Testis (tissue), 2 donors: ENCODE measurements at regions not wholly inside any gene's neighbourhood (a gene's known extent, or its start where the extent isn't known, plus 50 kb on each side); places are given as distances from the start of the nearest gene placed in this dataset.

Experiments used
- DNase-seq: peaks from one replicate; pipeline ENCODE4 v3.0.0-alpha.2; 2019
- H3K27ac ChIP-seq, 2 donors: fragments of 200-600 bp; sonication (generic); one replicate each; pipeline ENCODE4 v1.5.1; 2019
- H3K27me3 ChIP-seq: fragments of 200-600 bp; sonication (generic); one replicate; pipeline ENCODE4 v1.5.1; 2019
- H3K36me3 ChIP-seq: fragments of 200-600 bp; sonication (generic); one replicate; pipeline ENCODE4 v1.5.1; 2017; ENCODE audit warnings: low read depth; ENCODE audit errors: missing control alignments
- H3K4me1 ChIP-seq: fragments of 200-600 bp; sonication (generic); one replicate; pipeline ENCODE4 v1.5.1; 2019
- H3K4me3 ChIP-seq, 2 donors: fragments of 200-600 bp; sonication (generic); one replicate each; pipeline ENCODE4 v1.5.1; 2017 to 2019
- H3K9me3 ChIP-seq: fragments of 200-600 bp; sonication (generic); one replicate; pipeline ENCODE4 v1.5.1; 2017
- POLR2A ChIP-seq: fragments of 450-650 bp; IDR thresholded peaks from one replicate; pipeline ENCODE4 v1.6.1; 2017; ENCODE audit warnings: antibody characterized with exemption, mild to moderate bottlenecking, moderate library complexity
- WGBS, 2 donors: methylation state at CpG; one replicate each; pipeline ENCODE4 v1.1.5; 2018; 5-methylcytosine and 5-hydroxymethylcytosine counted together
- intact Hi-C: fragments of 100-400 bp; cut with DNase I; formaldehyde crosslinking; loops from one replicate; pipeline ENCODE4 v1.15.1; 2023; ENCODE audit warnings: low total_unique reads
- TF ChIP-seq, protein P1 (sequence below), 3 experiments: fragments of 450-650 bp in 2 of 3; fragments of 200-600 bp in 1 of 3; sonication (generic) in 1 of 3; IDR thresholded peaks; one replicate each; pipeline ENCODE4 v1.5.1; 2016 to 2019; ENCODE audit warnings: antibody characterized with exemption in 3 of 3, mild to moderate bottlenecking in 2 of 3, moderate library complexity in 1 of 3

GRCh38 chr16:73131156-73131862 lies 83.4 kb upstream of the ZFHX3 start:
- no peak overlapping the region for H3K4me3 ChIP-seq
- no peak for DNase-seq
- WGBS, 2 donors = 79 to 86% methylated on average over 7 of the region's 7 CpGs
- no peaks in the 10 kb centered on the region for H3K4me1 ChIP-seq
- H3K27me3 ChIP-seq = no peaks in the 10 kb centered on the region
- H3K9me3 ChIP-seq = no peaks in the 10 kb centered on the region
- H3K27ac ChIP-seq = no peak overlapping the region
- TF ChIP-seq, protein P1, sequence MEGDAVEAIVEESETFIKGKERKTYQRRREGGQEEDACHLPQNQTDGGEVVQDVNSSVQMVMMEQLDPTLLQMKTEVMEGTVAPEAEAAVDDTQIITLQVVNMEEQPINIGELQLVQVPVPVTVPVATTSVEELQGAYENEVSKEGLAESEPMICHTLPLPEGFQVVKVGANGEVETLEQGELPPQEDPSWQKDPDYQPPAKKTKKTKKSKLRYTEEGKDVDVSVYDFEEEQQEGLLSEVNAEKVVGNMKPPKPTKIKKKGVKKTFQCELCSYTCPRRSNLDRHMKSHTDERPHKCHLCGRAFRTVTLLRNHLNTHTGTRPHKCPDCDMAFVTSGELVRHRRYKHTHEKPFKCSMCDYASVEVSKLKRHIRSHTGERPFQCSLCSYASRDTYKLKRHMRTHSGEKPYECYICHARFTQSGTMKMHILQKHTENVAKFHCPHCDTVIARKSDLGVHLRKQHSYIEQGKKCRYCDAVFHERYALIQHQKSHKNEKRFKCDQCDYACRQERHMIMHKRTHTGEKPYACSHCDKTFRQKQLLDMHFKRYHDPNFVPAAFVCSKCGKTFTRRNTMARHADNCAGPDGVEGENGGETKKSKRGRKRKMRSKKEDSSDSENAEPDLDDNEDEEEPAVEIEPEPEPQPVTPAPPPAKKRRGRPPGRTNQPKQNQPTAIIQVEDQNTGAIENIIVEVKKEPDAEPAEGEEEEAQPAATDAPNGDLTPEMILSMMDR (IDR thresholded peaks at IDR 0.05) = no peak
- no peak for TF ChIP-seq POLR2A
- intact Hi-C loops = no loop called here
- H3K36me3 ChIP-seq = no peaks in the 10 kb centered on the region

GRCh38 chr16:73129455-73129854 lies 81.5 kb upstream of the ZFHX3 start:
- Histone ChIP-seq H3K9me3 (no peaks in the 10 kb centered on the region), H3K27ac (no peak overlapping the region), H3K4me1 (no peaks in the 10 kb centered on the region), H3K27me3 (no peaks in the 10 kb centered on the region), H3K4me3 (no peak overlapping the region), H3K36me3 (no peaks in the 10 kb centered on the region)
- no peak for DNase-seq
- intact Hi-C loops = no loop called here
- TF ChIP-seq, protein P1 (IDR thresholded peaks at IDR 0.05) = no peak
- TF ChIP-seq POLR2A = no peak
- 91 to 95% methylated on average over 13 of the region's 13 CpGs for WGBS, 2 donors

- Histone ChIP-seq H3K36me3 (no peaks in the 10 kb centered on the region), H3K4me1 (peaks cover 4% of the 10 kb centered on the region), H3K27ac (no peak overlapping the region), H3K27me3 (no peaks in the 10 kb centered on the region), H3K4me3 (no peak overlapping the region), H3K9me3 (no peaks in the 10 kb centered on the region)
- WGBS, 2 donors = 68 to 69% methylated on average over 6 of the region's 6 CpGs
- intact Hi-C loops = no loop called here
- no peak for DNase-seq
- TF ChIP-seq POLR2A = no peak
- TF ChIP-seq, protein P1 (IDR thresholded peaks at IDR 0.05) = no peak
Observed at GRCh38 chr16:73126525-73126853, 78.6 kb upstream of the ZFHX3 start.

DNA sequence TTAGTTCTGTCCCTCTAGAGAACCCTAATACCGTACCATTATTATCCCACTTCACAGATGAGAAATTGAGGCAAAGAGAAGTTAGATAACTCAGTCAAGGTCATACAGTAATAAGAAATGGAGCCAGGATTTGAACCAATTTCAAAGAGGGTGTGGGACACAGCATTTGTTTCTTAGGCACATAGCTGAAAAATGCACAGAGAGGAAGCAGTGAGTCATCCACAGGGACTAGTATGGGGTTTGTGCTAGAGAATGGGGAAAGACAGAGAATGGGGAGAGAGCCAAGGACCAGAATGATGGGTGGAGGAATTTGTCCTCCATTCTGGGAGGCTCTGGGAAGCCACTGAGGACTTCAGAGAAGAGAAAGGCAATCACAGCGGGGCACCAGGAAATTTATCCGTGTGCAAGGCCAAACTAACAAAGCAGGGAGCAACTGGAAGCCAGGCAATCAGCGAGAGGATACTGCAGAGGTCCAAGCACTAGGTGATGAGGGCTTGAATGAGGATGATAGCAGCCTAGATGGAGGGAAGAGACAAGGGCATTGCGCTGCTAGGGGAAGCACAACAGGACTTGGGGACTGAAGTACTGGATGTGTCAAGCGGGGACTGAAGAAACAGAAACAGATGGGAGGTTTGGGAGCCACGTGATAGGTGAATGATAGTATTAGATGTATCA lies 78.1 kb upstream of the ZFHX3 start:
- Histone ChIP-seq H3K9me3 (no peaks in the 10 kb centered on the region), H3K36me3 (no peaks in the 10 kb centered on the region), H3K27me3 (no peaks in the 10 kb centered on the region), H3K27ac (no peak overlapping the region), H3K4me3 (no peak overlapping the region), H3K4me1 (peaks cover 4% of the 10 kb centered on the region)
- TF ChIP-seq, protein P1 (IDR thresholded peaks at IDR 0.05) = no peak
- TF ChIP-seq POLR2A = no peak
- no peak for DNase-seq
- intact Hi-C loops = no loop called here
- WGBS, 2 donors = 85 to 92% methylated on average over 7 of the region's 7 CpGs
